GM21528 (cell line): ENCODE measurements at regions not wholly inside any gene's neighbourhood (a gene's known extent, or its start where the extent isn't known, plus 50 kb on each side); places are given as distances from the start of the nearest gene placed in this dataset.

ENCODE experiments used
- ATAC-seq: cut with Tn5 transposase; IDR thresholded peaks from one replicate; pipeline ENCODE4 v1.9.1; 2021; ENCODE audit warnings: mild to moderate bottlenecking, moderate library complexity; ENCODE audit not compliant: unreplicated experiment, low FRiP score

DNA sequence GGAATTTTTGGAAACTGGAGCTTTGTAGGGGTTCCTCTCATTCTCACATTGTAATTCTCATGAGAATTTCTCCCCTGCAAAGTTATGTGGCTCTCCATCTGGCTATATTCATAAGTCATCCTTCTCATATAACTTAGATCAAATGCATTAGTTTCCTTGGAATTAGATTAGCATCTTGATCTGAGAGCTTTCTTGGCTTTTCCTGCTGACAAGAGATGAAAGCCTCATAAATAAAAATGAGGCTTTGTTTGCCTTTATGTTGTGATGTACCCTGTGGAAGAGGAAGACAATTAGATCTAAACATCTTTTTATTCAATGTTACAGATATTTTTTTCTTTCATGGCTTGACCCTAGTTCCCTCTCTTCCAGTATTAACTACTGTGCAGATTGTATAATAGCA lies 165.4 kb upstream of the ZPLD1 start:
- ATAC-seq: no peak

- ATAC-seq: no peak
Observed at GRCh38 chr3:102290241-102290640, 144.6 kb upstream of the ZPLD1 start.

- no peak for ATAC-seq
Observed at GRCh38 chr3:102295756-102296155, 139.1 kb upstream of the ZPLD1 start.

DNA sequence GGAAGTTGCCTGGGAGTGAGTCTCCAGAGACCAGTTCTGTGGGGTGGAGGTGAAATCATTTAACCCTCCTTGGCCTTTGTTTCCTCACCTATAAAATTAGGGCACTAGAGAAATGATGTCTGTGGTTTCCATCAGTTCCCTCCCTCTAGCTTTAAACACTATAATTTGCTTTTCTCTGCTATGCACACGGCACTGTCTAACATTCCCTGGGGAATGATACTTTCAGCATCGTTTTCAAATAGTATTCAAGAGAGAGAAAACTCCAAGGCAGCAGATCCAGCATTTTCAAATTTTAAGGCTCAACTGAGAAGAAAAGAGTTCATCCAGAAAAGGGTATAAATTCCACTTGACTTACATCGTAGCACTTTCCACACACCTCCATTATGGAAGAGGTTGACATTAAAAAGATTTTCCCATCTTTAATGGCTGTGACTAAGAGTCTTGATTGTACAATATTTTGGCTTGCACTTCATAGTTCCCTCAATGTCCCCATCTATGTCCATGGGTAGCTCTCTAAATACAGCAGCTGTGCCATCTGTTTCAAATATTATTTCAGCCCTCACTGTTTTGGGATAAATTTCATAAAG lies 137.7 kb upstream of the ZPLD1 start:
- no peak for ATAC-seq

- no peak for ATAC-seq
Observed at GRCh38 chr3:102299125-102299877, 135.5 kb upstream of the ZPLD1 start.

GRCh38 chr3:102301155-102301880 lies 133.5 kb upstream of the ZPLD1 start:
- no peak for ATAC-seq

DNA sequence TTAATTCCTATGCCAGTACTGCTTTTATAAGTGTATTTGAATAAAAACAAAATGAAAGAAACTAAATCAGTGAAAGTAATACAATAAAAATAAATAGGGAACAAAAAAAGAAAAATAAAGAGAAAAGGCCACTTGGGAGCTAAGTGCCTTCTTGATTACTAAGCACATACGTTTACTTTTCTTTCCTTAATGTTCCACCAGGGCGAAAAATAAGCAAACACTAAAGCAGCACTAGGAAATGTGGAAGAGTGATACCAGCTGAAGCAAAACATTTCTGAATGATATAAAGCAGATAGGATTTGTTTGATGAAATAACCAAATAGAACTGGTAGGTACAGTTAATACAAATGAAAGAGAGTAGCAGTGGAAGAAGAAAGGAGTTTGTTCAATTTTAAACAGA lies 132.8 kb upstream of the ZPLD1 start:
- ATAC-seq: no peak

DNA sequence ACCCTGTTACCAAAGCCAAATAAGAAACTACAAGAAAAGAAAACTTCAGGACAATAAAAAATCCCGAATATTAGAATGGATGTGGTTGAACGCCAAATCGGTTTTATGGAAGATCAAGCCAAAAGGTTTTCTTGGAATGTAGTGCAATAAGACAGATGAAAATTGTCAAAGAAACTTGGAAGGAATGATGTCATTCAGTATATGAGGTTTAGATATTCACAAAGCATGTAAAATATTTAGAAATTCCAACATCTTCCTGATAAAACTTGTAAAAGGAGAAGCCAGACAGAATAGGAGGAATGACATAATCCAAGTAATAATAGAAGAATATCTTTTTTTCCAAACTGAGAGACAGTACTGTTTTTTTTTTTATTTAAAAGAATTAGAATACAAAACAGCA lies 130.3 kb upstream of the ZPLD1 start:
- ATAC-seq: no peak

DNA sequence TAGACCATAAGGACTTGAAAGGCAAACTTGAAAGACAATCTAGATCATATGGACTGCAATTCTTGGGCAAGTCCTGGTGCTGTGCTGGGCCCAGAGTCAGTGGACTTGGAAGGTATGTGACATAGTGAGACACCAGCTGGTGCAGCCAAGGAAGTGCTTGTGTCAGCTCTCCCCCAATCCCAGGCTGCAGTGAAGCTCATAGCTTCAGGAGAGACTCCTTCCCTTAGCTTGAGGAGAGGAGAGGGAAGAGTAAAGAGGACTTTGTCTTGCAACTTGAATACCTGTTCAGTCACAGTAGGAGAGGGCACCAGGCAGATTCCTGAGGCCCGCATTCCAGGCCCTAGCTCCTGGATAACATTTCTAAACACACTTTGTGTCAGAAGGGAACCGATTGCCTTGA lies 127.4 kb upstream of the ZPLD1 start:
- ATAC-seq: no peak

DNA sequence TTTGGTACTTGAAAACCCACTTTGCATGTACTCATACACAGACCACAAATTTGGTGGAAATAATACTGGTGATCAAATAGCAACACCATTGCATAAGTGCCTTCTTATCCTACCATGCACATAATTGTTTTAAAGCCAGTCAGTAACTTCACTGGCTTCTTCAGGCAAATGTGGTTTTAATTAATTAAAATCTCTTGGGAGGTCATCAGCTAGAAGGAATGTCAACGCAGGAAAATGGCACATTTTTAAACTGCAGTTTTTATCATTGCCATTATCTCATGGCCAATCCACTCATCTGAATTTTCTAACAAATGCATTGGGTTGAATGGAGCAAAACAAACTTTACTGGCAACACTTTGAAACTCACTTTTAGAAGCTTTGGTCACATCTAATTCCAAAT lies 105.7 kb upstream of the ZPLD1 start:
- no peak for ATAC-seq

GRCh38 chr3:102329561-102329960 lies 105.3 kb upstream of the ZPLD1 start:
- ATAC-seq: no peak

- ATAC-seq: no peak
Observed at GRCh38 chr3:102332205-102332604, 102.6 kb upstream of the ZPLD1 start.

DNA sequence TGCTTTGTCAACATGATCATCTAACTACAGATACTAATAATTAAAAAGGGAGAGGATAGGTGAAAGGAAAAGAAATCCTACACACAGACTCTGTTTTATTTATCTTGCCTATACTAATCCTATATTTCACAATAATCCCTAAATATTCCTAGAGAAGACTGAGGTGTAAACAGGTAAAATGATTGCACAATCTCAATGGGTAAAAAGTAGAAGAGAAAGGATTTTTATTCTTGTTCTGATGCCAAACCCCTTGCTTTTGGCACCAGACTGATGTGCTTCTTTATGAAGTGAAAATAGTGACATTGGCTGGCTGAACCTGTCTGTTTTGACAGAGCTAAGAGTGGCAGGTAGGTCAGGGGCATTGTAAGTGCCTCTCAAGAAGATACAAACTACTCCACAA lies 101.9 kb upstream of the ZPLD1 start:
- no peak for ATAC-seq

DNA sequence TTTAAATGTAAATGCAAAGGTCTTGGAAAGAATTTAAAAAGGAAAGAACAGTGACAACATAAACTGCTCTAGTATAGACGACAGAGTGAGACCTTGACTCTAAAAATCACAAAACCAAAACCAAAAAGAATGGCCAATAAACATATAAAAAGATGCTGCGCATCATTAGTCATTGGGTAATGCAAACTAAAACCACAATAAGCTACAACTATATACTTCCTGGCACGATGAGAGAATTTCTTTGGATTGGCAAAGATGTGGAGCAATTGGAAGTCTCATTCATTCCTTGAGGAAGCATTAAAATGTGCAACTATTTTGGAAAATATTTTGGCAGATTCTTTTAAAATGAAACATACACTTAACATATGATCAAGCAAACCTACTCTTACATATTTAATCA lies 98.7 kb upstream of the ZPLD1 start:
- ATAC-seq: no peak

GRCh38 chr3:102339671-102340070 lies 95.1 kb upstream of the ZPLD1 start:
- no peak for ATAC-seq

DNA sequence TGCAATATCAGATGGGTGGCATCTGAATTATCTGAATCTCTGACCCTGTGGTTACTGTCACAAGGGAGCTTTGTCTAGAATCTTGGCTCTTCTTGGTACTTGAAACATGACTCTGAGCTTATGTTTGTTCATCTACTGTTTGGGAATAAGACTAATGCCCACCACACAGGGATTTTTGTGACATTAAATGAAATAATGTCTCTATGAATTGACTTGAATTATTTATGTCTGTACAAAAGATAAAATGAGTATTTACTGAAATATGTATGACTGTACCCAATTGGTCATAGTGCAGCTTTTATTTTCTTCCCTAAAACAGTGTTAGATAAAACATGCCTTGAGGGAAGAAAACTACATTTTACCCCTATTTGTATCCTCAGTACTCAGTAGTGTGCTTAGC lies 87.9 kb upstream of the ZPLD1 start:
- ATAC-seq: no peak

GRCh38 chr3:102348904-102349303 lies 85.9 kb upstream of the ZPLD1 start:
- ATAC-seq: no peak

DNA sequence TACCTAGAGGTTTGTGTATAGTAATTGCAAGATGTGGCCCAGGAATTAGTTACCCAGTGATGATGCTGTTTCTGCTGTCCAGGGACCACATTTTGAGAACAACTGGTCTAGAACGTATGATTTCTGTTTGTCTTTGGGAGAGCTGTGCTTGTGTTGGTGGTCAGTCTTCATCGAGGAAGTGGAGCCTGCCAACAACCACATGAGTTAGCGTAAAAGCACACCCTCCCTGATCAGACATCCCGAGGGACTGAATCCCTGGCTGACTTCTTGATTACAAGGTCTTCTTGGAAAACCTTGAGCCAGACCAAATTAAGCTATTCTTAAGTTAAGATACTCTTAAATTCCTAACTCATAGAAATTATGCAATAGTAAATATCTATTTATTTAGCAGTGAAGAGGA lies 81.7 kb upstream of the ZPLD1 start:
- no peak for ATAC-seq

- no peak for ATAC-seq
Observed at GRCh38 chr3:102353805-102354204, 81.0 kb upstream of the ZPLD1 start.

- ATAC-seq: no peak
Observed at GRCh38 chr3:102354818-102355515, 79.8 kb upstream of the ZPLD1 start.

DNA sequence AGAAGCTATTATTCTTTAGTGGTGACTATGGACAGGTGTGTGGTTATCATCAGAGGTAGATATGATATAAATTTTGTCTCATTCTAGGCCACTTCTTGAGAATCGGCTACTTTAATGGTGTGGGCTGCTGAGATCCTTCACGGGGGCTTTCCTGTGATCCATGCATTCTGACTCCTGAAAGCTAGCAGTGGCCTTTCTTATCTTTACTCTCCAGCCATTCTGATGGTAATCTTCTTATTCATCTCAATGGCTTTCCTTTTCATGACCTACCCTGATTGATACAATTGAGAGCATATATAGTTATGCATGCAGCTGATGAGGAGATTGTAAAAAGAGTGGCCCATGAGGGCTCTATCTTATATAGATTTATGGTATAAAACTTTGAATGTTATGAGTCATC lies 78.3 kb upstream of the ZPLD1 start:
- ATAC-seq: no peak
